ENCODE measurements at regions not wholly inside any gene's neighbourhood (a gene's known extent, or its start where the extent isn't known, plus 50 kb on each side); places are given as distances from the start of the nearest gene placed in this dataset.

GRCh38 chr13:50080911-50081678 is 65.9 kb downstream of the KCNRG start:
- TF ChIP-seq POLR2A (IDR thresholded peaks at IDR 0.05) = peak; percentile 7
- TF ChIP-seq CTCF (IDR thresholded peaks at IDR 0.05) = no peak
